ENCODE measurements at regions not wholly inside any gene's neighbourhood (a gene's known extent, or its start where the extent isn't known, plus 50 kb on each side); places are given as distances from the start of the nearest gene placed in this dataset.

DNA sequence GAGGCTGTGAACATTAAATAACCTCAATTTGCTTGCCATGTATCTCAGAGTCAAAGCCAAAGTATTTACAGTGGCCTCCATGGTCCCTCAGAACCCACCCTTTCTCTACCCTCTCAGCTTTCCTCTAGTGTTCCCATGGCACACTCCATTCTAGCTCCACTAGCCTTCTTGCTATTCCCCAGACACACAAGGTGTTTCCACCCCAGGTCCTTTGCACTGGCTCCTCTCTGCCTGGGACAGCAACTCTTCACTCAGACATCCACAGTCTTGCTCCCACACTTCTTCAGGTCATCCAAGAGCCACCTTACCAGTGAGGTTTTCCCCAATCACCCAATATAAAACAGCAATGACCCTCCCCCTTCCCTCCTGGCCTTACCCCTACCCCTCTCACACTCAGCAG, 56.5 kb upstream of the PLEKHG1 start:
- no peak for TF ChIP-seq CTCF (IDR thresholded peaks at IDR 0.05 in 2 of 3, conservative IDR thresholded peaks at IDR 0.05 in 1 of 3; ENCODE audit: borderline replicate concordance in 1 of 3, insufficient read depth in 1 of 3, low read depth in 2 of 3, low read length in 2 of 3)
- no peak for TF ChIP-seq YY1 (IDR thresholded peaks at IDR 0.05; ENCODE audit: extremely low read depth, insufficient replicate concordance, low read depth, low read length)
- no peak for TF ChIP-seq EZH2phosphoT487 (IDR thresholded peaks at IDR 0.05; ENCODE audit: borderline replicate concordance)
- no peak for TF ChIP-seq POLR2AphosphoS5 (IDR thresholded peaks at IDR 0.05; ENCODE audit: low read depth, low read length)
- TF ChIP-seq ZNF274 (IDR thresholded peaks at IDR 0.05; ENCODE audit: low read depth, low read length), result no peak
